ENCODE measurements at regions not wholly inside any gene's neighbourhood (a gene's known extent, or its start where the extent isn't known, plus 50 kb on each side); places are given as distances from the start of the nearest gene placed in this dataset.

- no peak for DNase-seq
- Histone ChIP-seq H3K9me3 (no peaks in the 10 kb centered on the region), H3K27ac (no peak overlapping the region), H3K4me1 (no peaks in the 10 kb centered on the region), H3K36me3 (replicated peaks in 1 of 2; ENCODE audit: insufficient read depth in 1 of 2, low read depth in 2 of 2) (no peaks in the 10 kb centered on the region), H3K4me3 (no peak overlapping the region), H3K27me3 (no peaks in the 10 kb centered on the region)
- WGBS, 2 donors: 80 to 83% methylated on average over 1 of the region's 1 CpG
- no peak for ATAC-seq
- intact Hi-C loops (cut with DNase I): no loop called here
- TF ChIP-seq POLR2A (IDR thresholded peaks at IDR 0.05): no peak
- TF ChIP-seq, protein P1, sequence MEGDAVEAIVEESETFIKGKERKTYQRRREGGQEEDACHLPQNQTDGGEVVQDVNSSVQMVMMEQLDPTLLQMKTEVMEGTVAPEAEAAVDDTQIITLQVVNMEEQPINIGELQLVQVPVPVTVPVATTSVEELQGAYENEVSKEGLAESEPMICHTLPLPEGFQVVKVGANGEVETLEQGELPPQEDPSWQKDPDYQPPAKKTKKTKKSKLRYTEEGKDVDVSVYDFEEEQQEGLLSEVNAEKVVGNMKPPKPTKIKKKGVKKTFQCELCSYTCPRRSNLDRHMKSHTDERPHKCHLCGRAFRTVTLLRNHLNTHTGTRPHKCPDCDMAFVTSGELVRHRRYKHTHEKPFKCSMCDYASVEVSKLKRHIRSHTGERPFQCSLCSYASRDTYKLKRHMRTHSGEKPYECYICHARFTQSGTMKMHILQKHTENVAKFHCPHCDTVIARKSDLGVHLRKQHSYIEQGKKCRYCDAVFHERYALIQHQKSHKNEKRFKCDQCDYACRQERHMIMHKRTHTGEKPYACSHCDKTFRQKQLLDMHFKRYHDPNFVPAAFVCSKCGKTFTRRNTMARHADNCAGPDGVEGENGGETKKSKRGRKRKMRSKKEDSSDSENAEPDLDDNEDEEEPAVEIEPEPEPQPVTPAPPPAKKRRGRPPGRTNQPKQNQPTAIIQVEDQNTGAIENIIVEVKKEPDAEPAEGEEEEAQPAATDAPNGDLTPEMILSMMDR (IDR thresholded peaks at IDR 0.05): no peak
Observed at GRCh38 chr6:85792254-85792653, 149.6 kb upstream of the SYNCRIP start.

DNA sequence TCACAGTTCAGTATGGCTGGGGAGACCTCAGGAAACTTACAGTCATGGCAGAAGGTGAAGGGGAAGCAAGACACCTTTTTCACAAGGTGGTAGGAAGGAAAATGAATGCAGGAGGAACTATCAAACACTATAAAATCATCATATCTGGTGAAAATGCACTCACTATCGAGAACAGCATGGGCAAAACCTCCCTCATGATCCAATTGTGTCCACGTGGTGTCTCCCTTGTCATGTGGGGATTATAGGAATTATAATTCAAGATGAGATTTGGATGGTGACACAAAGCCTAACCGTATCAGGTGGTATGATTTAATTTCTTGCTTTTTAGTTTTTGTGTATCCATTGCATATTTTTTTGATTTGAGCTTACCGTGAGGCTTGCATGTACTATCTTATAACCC lies 133.2 kb upstream of the SYNCRIP start:
- ATAC-seq (no peak), DNase-seq (no peak)
- H3K4me1 ChIP-seq: no peaks in the 10 kb centered on the region
- H3K4me3 ChIP-seq: no peak overlapping the region
- H3K27ac ChIP-seq: no peak overlapping the region
- H3K9me3 ChIP-seq: no peaks in the 10 kb centered on the region
- intact Hi-C loops (cut with DNase I): no loop called here
- WGBS, 2 donors: 74 to 83% methylated on average over 4 of the region's 4 CpGs
- no peaks in the 10 kb centered on the region for H3K27me3 ChIP-seq
- no peaks in the 10 kb centered on the region for H3K36me3 ChIP-seq (replicated peaks in 1 of 2; ENCODE audit: insufficient read depth in 1 of 2, low read depth in 2 of 2)
- no peak for TF ChIP-seq POLR2A (IDR thresholded peaks at IDR 0.05)
- TF ChIP-seq, protein P1 (IDR thresholded peaks at IDR 0.05): no peak

DNA sequence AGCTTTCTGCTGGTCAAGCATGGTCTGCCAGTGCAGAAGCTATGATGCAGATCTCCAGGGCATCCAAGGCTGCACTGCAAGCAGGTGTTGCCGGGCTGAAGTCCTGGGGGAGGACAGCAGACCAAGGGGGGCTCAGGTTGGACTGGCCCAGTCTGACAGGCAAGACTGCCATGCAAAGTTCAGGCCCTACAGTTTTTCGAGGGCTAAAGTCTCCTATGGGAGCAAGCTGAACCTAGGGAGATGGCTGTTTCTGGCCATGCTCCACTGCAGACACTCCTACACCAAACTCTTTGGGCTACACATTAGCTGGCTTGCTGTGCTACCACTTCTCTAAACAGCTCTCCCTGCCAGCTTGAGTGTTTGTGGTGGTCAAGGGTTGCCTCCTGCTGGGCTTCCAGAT lies 130.0 kb upstream of the SYNCRIP start:
- intact Hi-C loops (cut with DNase I): no loop called here
- no peak overlapping the region for H3K4me3 ChIP-seq
- no peak for ATAC-seq
- no peaks in the 10 kb centered on the region for H3K4me1 ChIP-seq
- H3K27ac ChIP-seq: no peak overlapping the region
- H3K9me3 ChIP-seq: no peaks in the 10 kb centered on the region
- H3K27me3 ChIP-seq: no peaks in the 10 kb centered on the region
- 74 to 89% methylated on average over 2 of the region's 2 CpGs for WGBS, 2 donors
- TF ChIP-seq POLR2A (IDR thresholded peaks at IDR 0.05): no peak
- TF ChIP-seq, protein P1 (IDR thresholded peaks at IDR 0.05): no peak
- no peak for DNase-seq
- no peaks in the 10 kb centered on the region for H3K36me3 ChIP-seq (replicated peaks in 1 of 2; ENCODE audit: insufficient read depth in 1 of 2, low read depth in 2 of 2)

DNA sequence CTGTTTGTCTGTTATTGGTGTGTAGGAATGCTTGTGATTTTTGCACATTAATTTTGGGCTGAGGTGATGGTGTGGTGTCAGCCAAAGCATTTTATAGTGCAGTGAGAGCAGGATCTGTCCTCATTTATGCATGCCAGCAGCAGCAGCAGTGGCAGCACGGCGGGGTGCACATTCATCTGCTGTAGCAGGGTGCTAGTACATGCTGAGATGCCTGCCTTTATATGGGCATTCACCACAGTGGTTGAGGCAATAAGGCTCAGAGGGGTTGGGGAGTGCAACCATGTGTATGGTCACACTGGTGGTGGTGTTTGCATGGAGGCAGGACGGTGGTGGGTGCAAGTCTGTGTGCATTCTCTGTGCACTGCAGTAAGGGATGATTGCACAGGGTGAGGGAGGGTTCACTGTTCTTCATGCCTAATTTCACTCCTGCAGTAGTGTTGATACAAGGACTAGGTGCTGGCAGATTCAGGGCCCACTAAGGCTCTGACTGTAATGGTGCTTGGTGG lies 129.3 kb upstream of the SYNCRIP start:
- TF ChIP-seq, protein P1 (IDR thresholded peaks at IDR 0.05): no peak
- TF ChIP-seq POLR2A (IDR thresholded peaks at IDR 0.05): no peak
- H3K27me3 ChIP-seq: no peaks in the 10 kb centered on the region
- no peak for ATAC-seq
- H3K4me1 ChIP-seq: no peaks in the 10 kb centered on the region
- no peaks in the 10 kb centered on the region for H3K36me3 ChIP-seq (replicated peaks in 1 of 2; ENCODE audit: insufficient read depth in 1 of 2, low read depth in 2 of 2)
- H3K9me3 ChIP-seq: no peaks in the 10 kb centered on the region
- 74 to 82% methylated on average over 2 to 3 of the region's 3 CpGs for WGBS, 2 donors
- no peak overlapping the region for H3K4me3 ChIP-seq
- no peak overlapping the region for H3K27ac ChIP-seq
- intact Hi-C loops (cut with DNase I): no loop called here
- DNase-seq: no peak

DNA sequence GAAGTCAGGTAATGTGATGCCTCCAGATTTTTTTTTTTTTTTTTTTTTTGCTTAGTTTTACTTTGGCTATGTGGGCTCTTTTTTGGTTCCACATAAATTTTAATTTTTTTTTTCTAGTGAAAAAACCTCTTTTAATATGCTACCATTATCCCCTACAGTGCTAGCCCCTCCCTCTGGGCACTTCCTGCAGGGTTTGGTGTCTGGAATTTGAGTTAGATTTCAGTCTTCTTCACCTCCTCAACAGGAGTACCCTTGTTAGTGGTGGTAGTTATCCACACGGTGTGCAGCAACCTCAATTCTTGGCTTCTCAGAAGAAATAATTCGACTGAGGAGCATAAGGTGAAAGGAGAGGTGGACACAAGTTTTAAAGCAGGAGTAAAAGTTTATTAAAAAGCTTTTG lies 128.8 kb upstream of the SYNCRIP start:
- H3K4me3 ChIP-seq: no peak overlapping the region
- H3K27me3 ChIP-seq: no peaks in the 10 kb centered on the region
- no peaks in the 10 kb centered on the region for H3K36me3 ChIP-seq (replicated peaks in 1 of 2; ENCODE audit: insufficient read depth in 1 of 2, low read depth in 2 of 2)
- 69 to 85% methylated on average over 2 of the region's 2 CpGs for WGBS, 2 donors
- no peak for ATAC-seq
- H3K27ac ChIP-seq: no peak overlapping the region
- intact Hi-C loops (cut with DNase I): no loop called here
- TF ChIP-seq, protein P1 (IDR thresholded peaks at IDR 0.05): no peak
- TF ChIP-seq POLR2A (IDR thresholded peaks at IDR 0.05): no peak
- no peak for DNase-seq
- no peaks in the 10 kb centered on the region for H3K4me1 ChIP-seq
- H3K9me3 ChIP-seq: no peaks in the 10 kb centered on the region

All from body of pancreas (tissue), 4 donors.